PC-9 (cell line): ENCODE measurements at regions not wholly inside any gene's neighbourhood (a gene's known extent, or its start where the extent isn't known, plus 50 kb on each side); places are given as distances from the start of the nearest gene placed in this dataset.
"Not testable (repeated sequence)": the region's sequence is repeated elsewhere in the genome, so short reads cannot be mapped to it uniquely, and the experiment has no call there.

Source experiments
- BruUV-seq: library from RNA; stranded (reverse); fragments of 400-500 nt; replicated peaks from 2 replicates; lab custom pipeline; 2021; lab: Mats Ljungman, UMichigan
- CTCF ChIA-PET: fragments of 300-600 bp; sonication (Branson Sonifier 250); formaldehyde crosslinking; loops from one replicate; lab custom pipeline; 2022; ENCODE audit warnings: antibody characterized with exemption; lab: Charles Lee
- POLR2A ChIA-PET: fragments of 300-600 bp; sonication (Branson Sonifier 250); formaldehyde crosslinking; loops from one replicate; lab custom pipeline; 2022; ENCODE audit warnings: antibody characterized with exemption; ENCODE audit not compliant: unreplicated experiment; lab: Charles Lee
- DNase-seq, 2 experiments: peaks; one replicate each; pipeline versions ENCODE4 v3.0.0 to v3.0.0-alpha.2; 2015 to 2022; ENCODE audit warnings: mixed read lengths in 1 of 2
- H2AFZ ChIP-seq: fragments of 200-600 bp; sonication (generic); 2 replicates; pipeline ENCODE4 v1.8.1; 2017; ENCODE audit warnings: antibody characterized with exemption
- H3F3A ChIP-seq: fragments of 200-600 bp; sonication (generic); 2 replicates; pipeline ENCODE4 v1.8.1; 2017; ENCODE audit warnings: antibody characterized with exemption, mild to moderate bottlenecking, low read depth; ENCODE audit not compliant: insufficient read depth
- H3K27ac ChIP-seq: fragments of 200-600 bp; sonication (generic); 2 replicates; pipeline ENCODE4 v1.6.1; 2016; ENCODE audit warnings: mixed run types
- H3K27me3 ChIP-seq: fragments of 200-600 bp; sonication (generic); 2 replicates; pipeline ENCODE4 v1.6.1; 2016; ENCODE audit warnings: low read depth, mixed run types; ENCODE audit not compliant: insufficient read depth
- H3K36me3 ChIP-seq: fragments of 200-600 bp; sonication (generic); 2 replicates; pipeline ENCODE4 v1.6.1; 2016; ENCODE audit warnings: low read depth, mixed run types
- H3K4me1 ChIP-seq: fragments of 200-600 bp; sonication (generic); replicated peaks from 2 replicates; pipeline ENCODE4 v1.6.1; 2016; ENCODE audit warnings: mixed run types; ENCODE audit not compliant: insufficient read depth
- H3K4me2 ChIP-seq: fragments of 200-600 bp; sonication (generic); 2 replicates; pipeline ENCODE4 v1.6.1; 2017; ENCODE audit warnings: mixed run types
- H3K4me3 ChIP-seq: fragments of 200-600 bp; sonication (generic); 2 replicates; pipeline ENCODE4 v1.6.1; 2016; ENCODE audit warnings: mixed run types
- H3K79me2 ChIP-seq: fragments of 200-600 bp; sonication (generic); 2 replicates; pipeline ENCODE4 v1.6.1; 2017; ENCODE audit warnings: low read depth, mixed run types
- H3K9me2 ChIP-seq: fragments of 200-600 bp; sonication (generic); 2 replicates; pipeline ENCODE4 v1.8.1; 2017; ENCODE audit warnings: mild to moderate bottlenecking; ENCODE audit not compliant: insufficient read depth
- H3K9me3 ChIP-seq: fragments of 200-600 bp; sonication (generic); 2 replicates; pipeline ENCODE4 v1.8.1; 2016; ENCODE audit warnings: low read depth; ENCODE audit not compliant: insufficient read depth
- H4K20me1 ChIP-seq: fragments of 200-600 bp; sonication (generic); 2 replicates; pipeline ENCODE4 v1.8.1; 2017; ENCODE audit not compliant: insufficient read depth
- EZH2 ChIP-seq: fragments of 200-600 bp; sonication (generic); IDR thresholded peaks from 2 replicates; pipeline ENCODE4 v1.8.0; 2017; ENCODE audit warnings: antibody characterized with exemption, low read depth
- intact Hi-C: fragments of 100-400 bp; cut with micrococcal nuclease; formaldehyde crosslinking; loops from one replicate; pipeline ENCODE4 v1.10.0; 2022; ENCODE audit not compliant: unreplicated experiment
- TF ChIP-seq, protein P1 (sequence below): fragments of 200-600 bp; sonication (generic); conservative IDR thresholded peaks from 2 replicates; pipeline ENCODE4 v1.6.1; 2017; ENCODE audit warnings: mixed run types, antibody characterized with exemption, mild to moderate bottlenecking, moderate library complexity

DNA sequence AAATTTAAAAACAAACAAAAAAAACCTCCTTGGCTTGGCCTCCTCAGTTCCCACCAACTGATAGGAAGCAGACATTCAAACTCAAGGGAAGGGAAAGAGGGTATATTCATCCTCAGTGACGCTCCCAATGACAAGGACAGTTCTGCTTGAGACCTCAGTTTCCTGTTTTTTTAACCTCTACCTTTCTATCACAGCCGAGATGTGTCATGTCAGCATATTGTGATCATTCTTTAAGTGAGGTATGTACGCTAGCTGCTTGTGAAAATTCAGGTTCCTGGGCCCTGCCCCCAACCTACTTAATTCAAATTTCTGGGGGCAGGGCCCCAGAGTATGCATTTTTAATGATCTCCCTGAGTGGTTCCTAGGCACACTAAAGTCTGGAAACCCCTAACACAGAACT, 611.9 kb upstream of the TBX3 start:
- DNase-seq: no peak
- intact Hi-C loops: no loop called here

DNA sequence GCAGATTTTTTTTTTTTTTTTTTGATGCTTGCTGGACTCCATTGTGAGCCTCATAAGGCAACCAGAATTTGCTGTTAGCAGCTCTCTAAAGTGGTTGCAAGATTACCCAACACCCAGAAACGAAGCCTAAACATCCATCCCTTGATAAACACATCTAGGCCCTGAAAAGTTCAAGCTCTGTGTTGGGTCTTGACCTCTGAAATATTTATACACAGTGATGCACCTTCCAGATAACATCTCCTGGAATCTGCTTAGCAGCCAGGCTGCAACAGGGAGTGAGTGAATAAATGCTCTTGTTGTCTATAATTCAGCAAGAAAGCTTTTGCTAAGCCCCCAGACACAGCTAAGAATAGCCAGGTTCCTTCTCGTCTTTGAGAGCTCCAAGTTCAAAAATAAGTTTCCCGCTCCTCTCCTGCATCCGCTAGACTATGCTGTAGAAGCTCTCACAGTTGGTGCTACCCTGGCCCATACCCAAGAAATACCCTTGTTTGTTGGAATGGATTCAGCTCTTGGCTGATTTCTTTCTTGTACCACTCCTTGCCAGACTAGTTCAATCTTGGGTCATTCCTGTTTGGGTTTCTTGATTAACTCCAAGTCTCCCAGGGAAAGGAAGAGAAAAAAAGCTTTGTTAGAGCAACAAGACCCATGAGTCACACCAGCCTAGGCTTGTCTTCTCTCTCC, 610.6 kb upstream of the TBX3 start:
- ChIA-PET CTCF (no interaction called here), POLR2A (no interaction called here)
- TF ChIP-seq, protein P1, sequence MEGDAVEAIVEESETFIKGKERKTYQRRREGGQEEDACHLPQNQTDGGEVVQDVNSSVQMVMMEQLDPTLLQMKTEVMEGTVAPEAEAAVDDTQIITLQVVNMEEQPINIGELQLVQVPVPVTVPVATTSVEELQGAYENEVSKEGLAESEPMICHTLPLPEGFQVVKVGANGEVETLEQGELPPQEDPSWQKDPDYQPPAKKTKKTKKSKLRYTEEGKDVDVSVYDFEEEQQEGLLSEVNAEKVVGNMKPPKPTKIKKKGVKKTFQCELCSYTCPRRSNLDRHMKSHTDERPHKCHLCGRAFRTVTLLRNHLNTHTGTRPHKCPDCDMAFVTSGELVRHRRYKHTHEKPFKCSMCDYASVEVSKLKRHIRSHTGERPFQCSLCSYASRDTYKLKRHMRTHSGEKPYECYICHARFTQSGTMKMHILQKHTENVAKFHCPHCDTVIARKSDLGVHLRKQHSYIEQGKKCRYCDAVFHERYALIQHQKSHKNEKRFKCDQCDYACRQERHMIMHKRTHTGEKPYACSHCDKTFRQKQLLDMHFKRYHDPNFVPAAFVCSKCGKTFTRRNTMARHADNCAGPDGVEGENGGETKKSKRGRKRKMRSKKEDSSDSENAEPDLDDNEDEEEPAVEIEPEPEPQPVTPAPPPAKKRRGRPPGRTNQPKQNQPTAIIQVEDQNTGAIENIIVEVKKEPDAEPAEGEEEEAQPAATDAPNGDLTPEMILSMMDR: no peak
- no peak for TF ChIP-seq EZH2
- no TSS peak for BruUV-seq
- intact Hi-C loops: no loop called here
- Histone ChIP-seq H2AFZ (no peak overlapping the region), H3K27ac (no peak overlapping the region), H3K79me2 (no peaks in the 10 kb centered on the region), H3K9me2 (no peaks in the 10 kb centered on the region), H3K4me2 (no peak overlapping the region), H3K4me1 (no peaks in the 10 kb centered on the region), H3K9me3 (no peaks in the 10 kb centered on the region), H3K4me3 (no peak overlapping the region), H3F3A (no peaks in the 10 kb centered on the region), H3K36me3 (no peaks in the 10 kb centered on the region), H3K27me3 (peaks cover 2% of the 10 kb centered on the region), H4K20me1 (no peaks in the 10 kb centered on the region)
- peak in 1 of 2 experiments; percentile 43 for DNase-seq

More for the DNA sequence above, 611.9 kb upstream of the TBX3 start:
- ChIA-PET POLR2A (no interaction called here), CTCF (no interaction called here)
- Histone ChIP-seq H3K9me2 (no peaks in the 10 kb centered on the region), H3K4me1 (no peaks in the 10 kb centered on the region), H3K4me2 (no peak overlapping the region), H3K4me3 (no peak overlapping the region), H3K36me3 (no peaks in the 10 kb centered on the region), H3F3A (no peaks in the 10 kb centered on the region), H3K27ac (no peak overlapping the region), H4K20me1 (no peaks in the 10 kb centered on the region), H3K27me3 (peaks cover 5% of the 10 kb centered on the region), H3K79me2 (no peaks in the 10 kb centered on the region), H3K9me3 (no peaks in the 10 kb centered on the region), H2AFZ (no peak overlapping the region)
- no peak for TF ChIP-seq EZH2
- TF ChIP-seq, protein P1: no peak
- BruUV-seq: no TSS peak

DNA sequence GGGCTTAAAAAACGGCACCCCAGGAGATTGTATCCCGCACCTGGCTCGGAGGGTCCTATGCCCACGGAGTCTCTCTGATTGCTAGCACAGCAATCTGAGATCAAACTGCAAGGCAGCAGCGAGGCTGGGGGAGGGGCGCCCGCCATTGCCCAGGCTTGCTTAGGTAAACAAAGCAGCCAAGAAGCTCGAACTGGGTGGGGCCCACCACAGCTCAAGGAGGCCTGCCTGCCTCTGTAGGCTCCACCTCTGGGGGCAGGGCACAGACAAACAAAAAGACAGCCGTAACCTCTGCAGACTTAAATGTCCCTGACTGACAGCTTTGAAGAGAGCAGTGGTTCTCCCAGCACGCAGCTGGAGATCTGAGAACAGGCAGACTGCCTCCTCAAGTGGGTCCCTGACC, 601.5 kb upstream of the TBX3 start:
- H3K27me3 ChIP-seq, DNase-seq, H3K4me2 ChIP-seq, H3K4me1 ChIP-seq, H3K36me3 ChIP-seq, H3F3A ChIP-seq, CTCF ChIA-PET, H3K9me2 ChIP-seq, H4K20me1 ChIP-seq, H3K9me3 ChIP-seq, H2AFZ ChIP-seq, H3K27ac ChIP-seq, BruUV-seq, H3K79me2 ChIP-seq, intact Hi-C loops, POLR2A ChIA-PET, H3K4me3 ChIP-seq: not testable (repeated sequence)

DNA sequence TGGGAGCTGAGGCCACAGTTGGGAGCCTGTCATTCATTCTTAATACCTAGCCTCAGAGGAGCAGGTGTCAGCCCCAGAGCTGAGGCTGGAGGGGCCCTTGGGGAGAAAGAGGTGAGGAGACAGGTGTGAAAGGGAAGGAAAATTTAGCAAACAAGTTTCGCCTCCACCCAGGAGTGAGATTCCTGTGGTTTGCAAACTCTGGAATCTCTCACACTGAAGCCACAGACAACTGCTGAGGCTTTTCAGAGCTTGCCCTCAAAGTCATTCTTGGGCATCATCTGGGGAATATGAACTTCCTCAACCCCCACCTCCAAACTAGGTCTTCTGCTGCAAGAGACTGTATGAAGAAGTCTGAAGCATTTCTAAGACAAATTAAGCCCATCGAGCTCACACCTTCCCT, 589.5 kb upstream of the TBX3 start:
- no peak overlapping the region for H3K27ac ChIP-seq
- CTCF ChIA-PET: no interaction called here
- DNase-seq: no peak

More for the DNA sequence above, 589.5 kb upstream of the TBX3 start:
- H3K9me3 ChIP-seq: no peaks in the 10 kb centered on the region
- no peak overlapping the region for H2AFZ ChIP-seq
- H3K36me3 ChIP-seq: no peaks in the 10 kb centered on the region
- H3K27me3 ChIP-seq: no peaks in the 10 kb centered on the region
- H3K4me3 ChIP-seq: no peak overlapping the region
- BruUV-seq: no TSS peak
- H3K4me2 ChIP-seq: no peak overlapping the region
- no peaks in the 10 kb centered on the region for H3K9me2 ChIP-seq
- POLR2A ChIA-PET: no interaction called here
- TF ChIP-seq EZH2: no peak
- TF ChIP-seq, protein P1: no peak
- H3K4me1 ChIP-seq: no peaks in the 10 kb centered on the region
- no peaks in the 10 kb centered on the region for H4K20me1 ChIP-seq
- intact Hi-C loops: no loop called here
- H3K79me2 ChIP-seq: no peaks in the 10 kb centered on the region
- H3F3A ChIP-seq: no peaks in the 10 kb centered on the region
